ENCODE measurements at regions not wholly inside any gene's neighbourhood (a gene's known extent, or its start where the extent isn't known, plus 50 kb on each side); places are given as distances from the start of the nearest gene placed in this dataset.

GRCh38 chr6:752438-752837, 59.5 kb upstream of the EXOC2 start:
- TF ChIP-seq CTCF (IDR thresholded peaks at IDR 0.05) (no peak), POLR2A (IDR thresholded peaks at IDR 0.05) (no peak)

Data from testis (tissue), 2 donors.